IMR-90 (cell line): ENCODE measurements at regions not wholly inside any gene's neighbourhood (a gene's known extent, or its start where the extent isn't known, plus 50 kb on each side); places are given as distances from the start of the nearest gene placed in this dataset.

Source experiments
- ATAC-seq: fragments of 200-7000 bp; cut with Tn5 transposase; 2 replicates; pipeline ENCODE4 v1.9.1; 2020; ENCODE audit warnings: low read depth, mild to moderate bottlenecking, moderate library complexity
- BruUV-seq: library from RNA; stranded (reverse); fragments of 400-500 nt; replicated peaks from 2 replicates; lab custom pipeline; 2021; lab: Mats Ljungman, UMichigan
- CTCF ChIA-PET: fragments of 300-600 bp; formaldehyde crosslinking; extraction: SDS; loops from one replicate; lab custom pipeline; 2021; ENCODE audit warnings: antibody characterized with exemption; lab: Yijun Ruan, JAX
- POLR2A ChIA-PET: fragments of 300-600 bp; sonication (Branson Sonifier 250); formaldehyde crosslinking; loops from one replicate; lab custom pipeline; 2022; ENCODE audit warnings: antibody characterized with exemption; ENCODE audit not compliant: unreplicated experiment; lab: Charles Lee
- DNase-seq: peaks from one replicate; pipeline ENCODE4 v3.0.0; 2013
- H2AFZ ChIP-seq: replicated peaks from 2 replicates; pipeline ENCODE3; 2013; ENCODE audit warnings: low read length, mild to moderate bottlenecking; ENCODE audit not compliant: poor library complexity
- H2AK5ac ChIP-seq: 2 replicates; pipeline ENCODE4 v1.6.1; 2013; ENCODE audit warnings: low read depth, low read length, inconsistent platforms
- H2AK9ac ChIP-seq: replicated peaks from 2 replicates; pipeline ENCODE3; 2013; ENCODE audit warnings: mild to moderate bottlenecking, low read depth, low read length, moderate library complexity; ENCODE audit not compliant: poor library complexity
- H2BK120ac ChIP-seq: 2 replicates; pipeline ENCODE4 v1.6.1; 2013; ENCODE audit warnings: low read depth, low read length, inconsistent platforms
- H2BK15ac ChIP-seq: 3 replicates; pipeline ENCODE4 v1.6.1; 2013; ENCODE audit warnings: low read depth, low read length, inconsistent platforms
- H2BK20ac ChIP-seq: 2 replicates; pipeline ENCODE4 v1.6.1; 2013; ENCODE audit warnings: low read depth, mild to moderate bottlenecking, inconsistent platforms, low read length, moderate library complexity
- H2BK5ac ChIP-seq: 2 replicates; pipeline ENCODE4 v1.6.1; 2013; ENCODE audit warnings: mild to moderate bottlenecking, low read depth, low read length, inconsistent platforms; ENCODE audit not compliant: poor library complexity, severe bottlenecking
- H3K14ac ChIP-seq: replicated peaks from 2 replicates; pipeline ENCODE4 v1.6.1; 2013; ENCODE audit warnings: low read depth, low read length, inconsistent platforms
- H3K18ac ChIP-seq: 2 replicates; pipeline ENCODE4 v1.6.1; 2013; ENCODE audit warnings: low read depth, low read length, control low read depth
- H3K23ac ChIP-seq: 2 replicates; pipeline ENCODE4 v1.6.1; 2013; ENCODE audit warnings: low read depth, low read length, inconsistent platforms
- H3K27ac ChIP-seq: 2 replicates; pipeline ENCODE4 v1.5.1; 2013; ENCODE audit warnings: mild to moderate bottlenecking, control low read depth, low read length; ENCODE audit not compliant: insufficient read depth
- H3K27me3 ChIP-seq: 2 replicates; pipeline ENCODE4 v1.6.1; 2013; ENCODE audit warnings: low read length; ENCODE audit not compliant: control insufficient read depth, insufficient read depth
- H3K36me3 ChIP-seq: 2 replicates; pipeline ENCODE4 v1.6.1; 2013; ENCODE audit warnings: low read length, mixed read lengths; ENCODE audit not compliant: control insufficient read depth, insufficient read depth
- H3K4ac ChIP-seq: 2 replicates; pipeline ENCODE4 v1.6.1; 2013; ENCODE audit warnings: low read depth, low read length, inconsistent platforms
- H3K4me1 ChIP-seq: 2 replicates; pipeline ENCODE4 v1.6.1; 2013; ENCODE audit warnings: low read length, mixed read lengths; ENCODE audit not compliant: control insufficient read depth, insufficient read depth
- H3K4me2 ChIP-seq: 2 replicates; pipeline ENCODE4 v1.6.1; 2013; ENCODE audit warnings: low read depth, mild to moderate bottlenecking, control low read depth, low read length, moderate library complexity
- H3K4me3 ChIP-seq: 2 replicates; pipeline ENCODE4 v1.5.1; 2013; ENCODE audit warnings: low read depth, mild to moderate bottlenecking, control low read depth, low read length, moderate library complexity; ENCODE audit not compliant: insufficient read depth
- H3K56ac ChIP-seq: 2 replicates; pipeline ENCODE4 v1.6.1; 2013; ENCODE audit warnings: low read length, inconsistent platforms; ENCODE audit not compliant: insufficient read depth; ENCODE audit errors: extremely low read depth
- H3K79me1 ChIP-seq, 2 experiments: 2 replicates each; pipeline ENCODE4 v1.6.1; 2013; ENCODE audit warnings: low read length in 2 of 2, inconsistent platforms in 1 of 2, low read depth in 1 of 2
- H3K9ac ChIP-seq: 2 replicates; pipeline ENCODE4 v1.6.1; 2013; ENCODE audit warnings: low read depth, low read length, control low read depth
- H3K9me1 ChIP-seq: 2 replicates; pipeline ENCODE4 v1.6.1; 2013; ENCODE audit warnings: low read length, inconsistent platforms; ENCODE audit not compliant: insufficient read depth
- H3K9me3 ChIP-seq: 2 replicates; pipeline ENCODE4 v1.6.1; 2013; ENCODE audit warnings: low read length; ENCODE audit not compliant: control insufficient read depth, insufficient read depth
- H4K20me1 ChIP-seq: 2 replicates; pipeline ENCODE4 v1.6.1; 2013; ENCODE audit warnings: low read length, inconsistent platforms; ENCODE audit not compliant: insufficient read depth
- H4K5ac ChIP-seq: 2 replicates; pipeline ENCODE4 v1.6.1; 2013; ENCODE audit warnings: mild to moderate bottlenecking, low read depth, low read length, control low read depth
- H4K8ac ChIP-seq, 2 experiments: 2 replicates each; pipeline ENCODE4 v1.6.1; 2013; ENCODE audit warnings: low read depth in 2 of 2, low read length in 2 of 2, control low read depth in 1 of 2, inconsistent platforms in 1 of 2
- H4K91ac ChIP-seq: 2 replicates; pipeline ENCODE4 v1.6.1; 2013; ENCODE audit warnings: low read depth, low read length, inconsistent platforms; ENCODE audit not compliant: insufficient read depth
- BHLHE40 ChIP-seq: fragments of 150-350 bp; IDR thresholded peaks from 2 replicates; pipeline ENCODE4 v1.6.1; 2016; ENCODE audit warnings: mild to moderate bottlenecking, low read depth, low read length
- CEBPB ChIP-seq: IDR thresholded peaks from 2 replicates; pipeline ENCODE4 v1.6.1; 2012; ENCODE audit warnings: low read depth, low read length, improper control_type of control experiment
- CHD1 ChIP-seq: IDR thresholded peaks from 2 replicates; pipeline ENCODE4 v1.6.1; 2012; ENCODE audit warnings: low read depth, low read length, improper control_type of control experiment
- FOS ChIP-seq: fragments of 150-350 bp; IDR thresholded peaks from 2 replicates; pipeline ENCODE4 v1.6.1; 2016; ENCODE audit warnings: low read depth, low read length
- MAFK ChIP-seq: IDR thresholded peaks from 2 replicates; pipeline ENCODE4 v1.6.1; 2012; ENCODE audit warnings: low read depth, low read length, improper control_type of control experiment
- MAZ ChIP-seq: IDR thresholded peaks from 2 replicates; pipeline ENCODE4 v1.6.1; 2012; ENCODE audit warnings: low read depth, mild to moderate bottlenecking, low read length, improper control_type of control experiment, moderate library complexity, borderline replicate concordance
- MXI1 ChIP-seq: IDR thresholded peaks from 2 replicates; pipeline ENCODE4 v1.6.1; 2012; ENCODE audit warnings: low read depth, mild to moderate bottlenecking, low read length, moderate library complexity, borderline replicate concordance
- NFE2L2 ChIP-seq: fragments of 150-350 bp; IDR thresholded peaks from 2 replicates; pipeline ENCODE4 v1.6.1; 2016; ENCODE audit warnings: low read depth, mild to moderate bottlenecking, low read length
- POLR2A ChIP-seq: IDR thresholded peaks from 2 replicates; pipeline ENCODE4 v1.6.1; 2012; ENCODE audit warnings: mild to moderate bottlenecking, low read depth, low read length
- RAD21 ChIP-seq: IDR thresholded peaks from 2 replicates; pipeline ENCODE4 v1.6.1; 2012; ENCODE audit warnings: low read length, improper control_type of control experiment
- RCOR1 ChIP-seq: IDR thresholded peaks from 2 replicates; pipeline ENCODE4 v1.6.1; 2012; ENCODE audit warnings: mild to moderate bottlenecking, low read length, improper control_type of control experiment; ENCODE audit not compliant: insufficient replicate concordance
- RFX5 ChIP-seq: IDR thresholded peaks from 2 replicates; pipeline ENCODE4 v1.8.0; 2012; ENCODE audit warnings: low read depth, mild to moderate bottlenecking, low read length, moderate library complexity
- SMC3 ChIP-seq: fragments of 150-350 bp; IDR thresholded peaks from 2 replicates; pipeline ENCODE4 v1.6.1; 2016; ENCODE audit warnings: low read depth, mild to moderate bottlenecking, antibody characterized with exemption, low read length, moderate library complexity
- WGBS, 2 experiments: methylation state at CpG; one replicate each; pipeline versions ENCODE4 v1.1.5 to v1.1.7; 2013; ENCODE audit warnings: missing lambda C conversion rate in 2 of 2; ENCODE audit not compliant: insufficient read length in 1 of 2; ENCODE audit errors: extremely low coverage in 2 of 2; 5-methylcytosine and 5-hydroxymethylcytosine counted together
- dilution Hi-C: fragments of 300-500 bp; cut with HindIII; formaldehyde crosslinking; loops from one replicate; pipeline ENCODE4 v1.14.3; 2018; ENCODE audit warnings: low sequenced_read_pairs; ENCODE audit not compliant: unreplicated experiment
- in situ Hi-C: fragments of 300-500 bp; cut with MboI; formaldehyde crosslinking; loops from 3 replicates; pipeline ENCODE4 v1.14.3; 2019; ENCODE audit warnings: low sequenced_read_pairs, inconsistent platforms, mixed read lengths
- intact Hi-C: fragments of 100-400 bp; cut with micrococcal nuclease; formaldehyde crosslinking; loops from 2 replicates; pipeline ENCODE4 v1.10.0; 2022
- TF ChIP-seq, protein P1 (sequence below): conservative IDR thresholded peaks from 2 replicates; pipeline ENCODE4 v1.5.1; 2012; ENCODE audit warnings: mild to moderate bottlenecking, low read depth, low read length, improper control_type of control experiment
- TF ChIP-seq, protein P2 (sequence below): fragments of 150-350 bp; IDR thresholded peaks from 2 replicates; pipeline ENCODE4 v1.6.1; 2017; ENCODE audit warnings: mild to moderate bottlenecking, antibody characterized with exemption, low read length, low read depth
- TF ChIP-seq, protein P3 (sequence below): fragments of 150-350 bp; IDR thresholded peaks from 2 replicates; pipeline ENCODE4 v1.6.1; 2016; ENCODE audit warnings: low read depth, mild to moderate bottlenecking, low read length, moderate library complexity, borderline replicate concordance

DNA sequence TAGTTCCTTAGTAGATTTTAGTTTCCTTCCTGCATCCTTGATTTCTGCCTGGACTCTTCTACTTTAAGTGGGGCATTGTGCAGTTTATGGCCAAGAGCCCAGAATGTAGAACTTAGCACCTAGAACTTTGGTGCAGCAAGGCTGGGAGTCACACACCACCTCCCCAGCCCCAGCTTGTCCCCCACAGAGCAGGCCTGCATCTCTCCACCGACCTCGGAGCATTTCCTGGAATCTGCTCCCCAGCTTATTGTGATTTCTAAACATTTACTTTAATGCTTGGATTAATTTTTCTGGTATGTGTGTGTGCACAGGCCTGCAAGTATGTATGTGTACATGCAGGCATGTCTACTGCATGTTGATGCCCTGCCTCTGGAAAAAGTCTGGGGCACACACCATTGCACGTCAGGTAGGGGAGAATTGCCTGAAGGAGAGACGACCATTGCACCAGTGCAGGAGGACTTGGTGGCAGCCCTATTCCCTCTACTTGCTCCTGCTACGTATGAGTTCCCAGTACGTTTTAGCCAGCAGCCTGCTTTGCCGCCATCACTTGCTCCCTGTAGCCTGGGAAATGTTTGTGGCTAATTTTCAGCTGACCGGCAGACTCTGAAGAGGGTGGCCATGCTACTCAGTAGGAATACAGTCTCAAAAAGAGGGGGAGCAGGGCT lies 419.9 kb upstream of the HS6ST1 start:
- no peak overlapping the region for H2BK15ac ChIP-seq

More for the DNA sequence above, 419.9 kb upstream of the HS6ST1 start:
- Histone ChIP-seq H3K27ac (no peak overlapping the region), H3K18ac (no peak overlapping the region), H3K4ac (no peak overlapping the region), H2AK9ac (no peak overlapping the region), H3K79me1 (no peaks in the 10 kb centered on the region), H3K14ac (no peak overlapping the region), H4K20me1 (no peaks in the 10 kb centered on the region), H2BK120ac (no peak overlapping the region), H3K4me1 (peaks cover 7% of the 10 kb centered on the region; the same call in 1 of the 2 replicates), H2BK20ac (no peak overlapping the region), H3K4me3 (no peak overlapping the region), H3K9ac (no peak overlapping the region; the same call in 1 of the 2 replicates), H3K56ac (no peak overlapping the region), H3K9me3 (no peaks in the 10 kb centered on the region), H4K8ac (no peak overlapping the region), H3K9me1 (no peaks in the 10 kb centered on the region), H2AFZ (no peak overlapping the region), H3K4me2 (no peak overlapping the region), H4K5ac (no peak overlapping the region), H2BK5ac (no peak overlapping the region), H4K91ac (no peak overlapping the region), H3K23ac (no peak overlapping the region), H2AK5ac (no peak overlapping the region), H3K36me3 (no peaks in the 10 kb centered on the region), H3K27me3 (peaks cover 10% of the 10 kb centered on the region; the same call in 1 of the 2 replicates)
- dilution Hi-C loops (no loop called here), in situ Hi-C loops (loop anchor here (25.0 kb wide), 1 partner anchor 676 kb away; no protein-coding TSS in a partner anchor), intact Hi-C loops (loop anchor here (5.0 to 10.0 kb wide), 3 partner anchors 264 to 556 kb away; no protein-coding TSS in a partner anchor)
- DNase-seq, result no peak
- BruUV-seq, result no TSS peak
- ChIA-PET POLR2A (no interaction called here), CTCF (interaction anchor here (0.8 kb wide), 1 partner anchor 564 kb away, joined by 3 read pairs; no protein-coding TSS in a partner anchor)
- WGBS, 2 experiments, result 83% methylated on average over 1 of the region's 8 CpGs; no CpG with 5 or more reads in 1 of the 2 experiments
- TF ChIP-seq MAZ, result no peak
- TF ChIP-seq, protein P1, sequence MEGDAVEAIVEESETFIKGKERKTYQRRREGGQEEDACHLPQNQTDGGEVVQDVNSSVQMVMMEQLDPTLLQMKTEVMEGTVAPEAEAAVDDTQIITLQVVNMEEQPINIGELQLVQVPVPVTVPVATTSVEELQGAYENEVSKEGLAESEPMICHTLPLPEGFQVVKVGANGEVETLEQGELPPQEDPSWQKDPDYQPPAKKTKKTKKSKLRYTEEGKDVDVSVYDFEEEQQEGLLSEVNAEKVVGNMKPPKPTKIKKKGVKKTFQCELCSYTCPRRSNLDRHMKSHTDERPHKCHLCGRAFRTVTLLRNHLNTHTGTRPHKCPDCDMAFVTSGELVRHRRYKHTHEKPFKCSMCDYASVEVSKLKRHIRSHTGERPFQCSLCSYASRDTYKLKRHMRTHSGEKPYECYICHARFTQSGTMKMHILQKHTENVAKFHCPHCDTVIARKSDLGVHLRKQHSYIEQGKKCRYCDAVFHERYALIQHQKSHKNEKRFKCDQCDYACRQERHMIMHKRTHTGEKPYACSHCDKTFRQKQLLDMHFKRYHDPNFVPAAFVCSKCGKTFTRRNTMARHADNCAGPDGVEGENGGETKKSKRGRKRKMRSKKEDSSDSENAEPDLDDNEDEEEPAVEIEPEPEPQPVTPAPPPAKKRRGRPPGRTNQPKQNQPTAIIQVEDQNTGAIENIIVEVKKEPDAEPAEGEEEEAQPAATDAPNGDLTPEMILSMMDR, result no peak
- no peak for TF ChIP-seq CEBPB
- TF ChIP-seq SMC3, result no peak
- TF ChIP-seq POLR2A, result no peak
- no peak for TF ChIP-seq BHLHE40
- no peak for TF ChIP-seq RFX5
- TF ChIP-seq CHD1, result no peak
- no peak for TF ChIP-seq RCOR1
- TF ChIP-seq FOS, result no peak
- TF ChIP-seq, protein P2, sequence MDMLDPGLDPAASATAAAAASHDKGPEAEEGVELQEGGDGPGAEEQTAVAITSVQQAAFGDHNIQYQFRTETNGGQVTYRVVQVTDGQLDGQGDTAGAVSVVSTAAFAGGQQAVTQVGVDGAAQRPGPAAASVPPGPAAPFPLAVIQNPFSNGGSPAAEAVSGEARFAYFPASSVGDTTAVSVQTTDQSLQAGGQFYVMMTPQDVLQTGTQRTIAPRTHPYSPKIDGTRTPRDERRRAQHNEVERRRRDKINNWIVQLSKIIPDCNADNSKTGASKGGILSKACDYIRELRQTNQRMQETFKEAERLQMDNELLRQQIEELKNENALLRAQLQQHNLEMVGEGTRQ, result no peak
- TF ChIP-seq MAFK, result no peak
- TF ChIP-seq MXI1, result no peak
- TF ChIP-seq, protein P3, sequence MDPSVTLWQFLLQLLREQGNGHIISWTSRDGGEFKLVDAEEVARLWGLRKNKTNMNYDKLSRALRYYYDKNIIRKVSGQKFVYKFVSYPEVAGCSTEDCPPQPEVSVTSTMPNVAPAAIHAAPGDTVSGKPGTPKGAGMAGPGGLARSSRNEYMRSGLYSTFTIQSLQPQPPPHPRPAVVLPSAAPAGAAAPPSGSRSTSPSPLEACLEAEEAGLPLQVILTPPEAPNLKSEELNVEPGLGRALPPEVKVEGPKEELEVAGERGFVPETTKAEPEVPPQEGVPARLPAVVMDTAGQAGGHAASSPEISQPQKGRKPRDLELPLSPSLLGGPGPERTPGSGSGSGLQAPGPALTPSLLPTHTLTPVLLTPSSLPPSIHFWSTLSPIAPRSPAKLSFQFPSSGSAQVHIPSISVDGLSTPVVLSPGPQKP, result no peak
- no peak for TF ChIP-seq RAD21
- no peak for TF ChIP-seq NFE2L2
- ATAC-seq, result no peak
